DMS153 (cell line): ENCODE measurements at regions not wholly inside any gene's neighbourhood (a gene's known extent, or its start where the extent isn't known, plus 50 kb on each side); places are given as distances from the start of the nearest gene placed in this dataset.
A peak's percentile ranks its signal among the peaks of the same experiment; 100 is the strongest.

Experiments used
- DNase-seq: peaks from one replicate; lab custom pipeline; 2025; lab: John Stamatoyannopoulos, UW

DNA sequence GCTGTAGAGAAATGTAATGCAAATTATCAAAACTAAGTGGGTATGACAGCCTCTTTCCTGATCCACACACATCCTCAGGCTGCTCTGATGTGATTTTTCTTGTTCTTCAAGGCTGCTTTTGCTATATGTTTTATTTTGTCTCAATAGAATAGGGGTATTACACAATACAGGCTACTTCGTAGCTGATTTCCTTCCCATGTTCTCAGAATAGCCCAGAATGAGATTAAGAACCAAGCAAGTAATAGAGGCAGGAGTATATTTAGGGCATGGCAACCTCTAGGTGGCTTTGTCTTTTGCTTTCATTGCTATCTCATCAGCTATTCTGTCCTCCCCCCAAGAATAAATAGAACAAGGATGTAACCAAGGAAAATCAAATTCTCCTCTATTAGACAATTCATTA lies 241.8 kb downstream of the ALDH8A1 start:
- DNase-seq, result no peak

DNA sequence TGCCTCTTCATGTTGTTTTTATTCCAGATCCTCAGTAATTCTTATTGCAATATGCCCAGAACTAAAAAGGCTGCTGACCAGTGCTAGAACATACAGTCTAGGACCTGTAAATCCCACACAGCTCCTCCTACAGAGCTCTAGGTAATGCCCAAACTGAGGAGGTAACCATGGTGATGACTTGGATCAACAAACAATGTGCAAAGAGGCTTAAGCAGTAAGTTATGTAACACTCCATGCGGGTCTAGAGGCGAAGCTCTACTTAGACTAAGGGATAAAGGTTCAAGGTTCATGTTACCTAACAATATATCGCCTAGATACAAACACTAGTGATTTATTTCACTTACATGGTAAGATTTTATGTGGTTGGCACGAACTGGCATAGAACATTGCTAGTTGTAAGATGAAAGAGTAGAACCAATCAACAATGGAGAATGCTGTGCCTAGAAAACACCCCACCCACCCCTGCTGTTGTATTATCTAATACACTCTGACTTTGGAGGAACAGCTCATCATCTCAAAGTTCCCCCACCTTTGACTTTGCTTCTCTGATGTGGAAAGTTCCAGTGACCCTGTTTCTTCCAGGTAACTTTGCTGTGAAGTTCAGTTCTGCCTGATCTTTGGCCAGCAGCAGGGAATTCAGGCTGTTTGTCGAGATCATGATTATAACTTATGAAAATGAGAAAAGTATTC lies 242.4 kb downstream of the ALDH8A1 start:
- DNase-seq, result peak; percentile 79

DNA sequence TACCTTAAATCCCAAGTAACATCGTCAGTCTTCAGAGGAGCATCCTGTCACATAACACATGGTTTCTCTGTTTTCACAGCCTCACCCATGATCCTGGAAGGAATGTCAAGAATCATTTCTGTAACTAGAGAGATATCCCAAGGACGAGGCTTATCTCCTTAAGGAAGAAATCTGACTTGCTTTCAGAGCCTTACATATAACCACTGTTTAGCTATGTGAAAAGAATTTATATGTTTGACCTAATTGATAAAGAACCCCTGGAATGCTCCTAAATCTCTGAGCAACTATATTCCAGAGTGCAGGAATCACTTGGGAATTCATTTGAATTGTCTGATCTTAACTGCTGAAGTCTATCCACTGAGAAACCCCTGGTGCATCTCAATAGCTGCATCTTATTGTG lies 243.1 kb downstream of the ALDH8A1 start:
- DNase-seq, result no peak

GRCh38 chr6:134706153-134706552 lies 243.7 kb downstream of the ALDH8A1 start:
- DNase-seq, result no peak

- DNase-seq, result no peak
These were observed 246.7 kb downstream of the ALDH8A1 start for GRCh38 chr6:134703206-134703605.

- no peak for DNase-seq
These were observed 247.6 kb downstream of the ALDH8A1 start for GRCh38 chr6:134702279-134702678.

DNA sequence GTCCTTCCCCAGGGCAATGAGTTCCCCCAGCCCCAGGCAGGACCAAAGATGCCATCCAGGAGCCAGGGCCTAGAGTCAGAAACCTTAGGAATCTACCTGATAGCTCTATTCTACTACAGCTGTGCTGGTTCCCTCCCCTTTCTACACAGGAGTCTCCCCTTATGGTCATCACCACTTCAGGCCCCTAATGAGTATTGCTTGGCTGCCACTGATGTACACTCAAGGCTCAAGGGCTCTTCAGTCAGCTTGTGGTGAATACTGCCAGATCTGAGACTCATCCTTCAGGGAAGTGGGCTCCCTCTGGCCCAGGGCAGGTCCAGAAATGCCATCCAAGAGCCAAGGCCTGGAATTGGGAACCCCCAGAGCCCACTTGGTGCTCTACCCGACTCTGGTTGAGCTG lies 248.6 kb downstream of the ALDH8A1 start:
- no peak for DNase-seq

DNA sequence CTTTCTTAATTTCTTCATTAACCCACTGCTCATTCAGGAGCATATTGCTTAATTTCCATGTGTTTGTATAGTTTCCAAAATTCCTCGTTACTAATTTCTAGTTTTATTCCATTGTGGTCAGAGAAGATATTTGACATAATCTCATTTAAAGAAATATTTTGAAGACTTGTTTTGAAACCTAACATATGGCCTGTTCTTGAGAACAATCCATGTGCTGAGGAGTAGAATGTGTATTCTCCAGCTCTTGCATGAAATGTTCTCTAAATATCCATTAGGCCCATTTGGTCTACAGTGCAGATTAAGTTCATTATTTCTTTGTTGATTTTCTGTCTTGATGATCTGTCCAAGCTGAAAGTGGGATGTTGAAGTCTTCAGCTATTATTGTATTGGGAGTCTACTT lies 251.7 kb downstream of the ALDH8A1 start:
- DNase-seq, result no peak

GRCh38 chr6:134692008-134692407 lies 257.9 kb downstream of the ALDH8A1 start:
- DNase-seq, result no peak

DNA sequence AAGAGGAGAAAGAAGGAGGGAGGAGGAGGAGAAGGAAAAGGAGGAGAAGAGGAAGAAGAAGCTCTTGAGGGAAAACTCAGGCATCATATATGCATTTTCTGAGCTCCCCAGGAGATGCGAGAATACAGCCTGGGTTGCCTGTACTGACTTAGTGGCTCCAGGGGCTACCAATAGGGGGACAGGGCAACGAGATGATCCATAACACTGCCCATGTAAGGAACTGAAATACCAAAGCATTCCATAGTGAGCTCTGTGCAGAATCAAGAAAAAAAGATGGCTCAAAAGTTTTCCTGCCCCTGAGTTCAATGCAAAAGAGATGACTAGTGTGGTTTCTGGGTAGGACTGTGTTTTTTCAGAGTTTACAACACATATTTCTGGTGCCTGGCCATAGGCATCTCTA lies 258.7 kb downstream of the ALDH8A1 start:
- no peak for DNase-seq

DNA sequence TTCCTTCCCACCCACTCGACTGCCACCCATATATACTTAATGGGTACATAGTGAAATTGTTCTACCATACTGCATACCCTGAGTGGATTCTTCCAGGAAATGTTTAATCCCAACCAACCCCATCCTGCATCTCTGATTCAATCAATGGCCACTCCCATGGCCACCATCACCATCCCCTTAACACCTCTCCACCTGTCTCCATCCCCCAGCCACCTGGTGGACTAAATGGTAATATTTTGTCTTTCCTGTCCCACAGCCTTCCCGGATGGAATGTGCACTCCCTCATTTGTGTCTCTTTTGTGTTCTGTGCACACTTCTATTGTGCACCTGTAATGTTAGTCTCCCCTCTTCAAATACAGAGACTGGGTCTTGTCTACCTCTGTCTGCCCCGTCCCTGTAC lies 259.9 kb downstream of the ALDH8A1 start:
- DNase-seq, result no peak

- DNase-seq, result no peak
These were observed 260.3 kb downstream of the ALDH8A1 start for GRCh38 chr6:134689641-134690040.

GRCh38 chr6:134689177-134689576 lies 260.7 kb downstream of the ALDH8A1 start:
- DNase-seq, result no peak

DNA sequence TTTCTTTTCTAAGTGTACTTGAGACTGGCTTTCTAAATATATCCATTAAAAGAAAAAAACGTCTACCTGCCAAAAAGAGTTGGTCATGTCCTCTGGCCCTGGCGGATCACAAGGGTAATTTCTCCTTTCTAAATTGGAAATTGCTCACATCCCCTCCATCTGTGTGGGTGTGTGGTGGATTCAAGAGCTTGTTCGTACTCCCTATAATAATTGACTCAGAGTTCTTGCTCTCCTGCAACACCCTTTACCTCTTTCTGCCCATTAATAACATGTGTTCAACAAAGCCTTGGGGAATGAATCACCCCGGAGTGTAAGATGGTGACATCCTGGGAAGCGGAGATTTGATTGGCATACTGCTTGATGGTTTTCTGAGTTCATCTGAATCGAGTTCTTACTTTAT lies 263.8 kb downstream of the ALDH8A1 start:
- no peak for DNase-seq

- DNase-seq, result no peak
These were observed 265.5 kb downstream of the ALDH8A1 start for GRCh38 chr6:134684423-134684795.

- no peak for DNase-seq
These were observed 266.0 kb downstream of the ALDH8A1 start for GRCh38 chr6:134683783-134684422.

GRCh38 chr6:134680433-134680832 lies 269.5 kb downstream of the ALDH8A1 start:
- no peak for DNase-seq

- no peak for DNase-seq
These were observed 269.9 kb downstream of the ALDH8A1 start for GRCh38 chr6:134680021-134680420.

DNA sequence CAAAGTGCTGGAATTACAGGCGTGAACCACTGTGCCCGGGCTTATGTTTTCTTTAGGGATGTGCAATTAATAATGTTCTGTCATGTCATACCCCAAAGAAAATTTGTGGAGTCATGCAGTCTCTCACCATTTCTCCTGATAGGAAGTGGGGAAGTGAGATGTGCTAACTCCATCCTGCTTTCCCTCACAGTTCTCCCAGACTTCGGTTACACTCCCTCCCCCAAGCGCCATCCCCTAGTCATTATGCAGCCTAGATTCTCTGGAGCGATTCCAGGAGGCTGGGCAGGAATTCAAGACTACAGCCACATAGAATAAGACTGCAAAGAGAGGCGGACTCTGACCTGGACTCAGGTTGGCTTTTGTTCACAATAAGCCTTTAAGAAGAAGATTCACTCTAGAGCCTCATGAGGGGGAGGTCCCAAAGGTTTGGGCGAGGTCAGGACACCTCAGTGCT lies 271.4 kb downstream of the ALDH8A1 start:
- DNase-seq, result peak; percentile 10

DNA sequence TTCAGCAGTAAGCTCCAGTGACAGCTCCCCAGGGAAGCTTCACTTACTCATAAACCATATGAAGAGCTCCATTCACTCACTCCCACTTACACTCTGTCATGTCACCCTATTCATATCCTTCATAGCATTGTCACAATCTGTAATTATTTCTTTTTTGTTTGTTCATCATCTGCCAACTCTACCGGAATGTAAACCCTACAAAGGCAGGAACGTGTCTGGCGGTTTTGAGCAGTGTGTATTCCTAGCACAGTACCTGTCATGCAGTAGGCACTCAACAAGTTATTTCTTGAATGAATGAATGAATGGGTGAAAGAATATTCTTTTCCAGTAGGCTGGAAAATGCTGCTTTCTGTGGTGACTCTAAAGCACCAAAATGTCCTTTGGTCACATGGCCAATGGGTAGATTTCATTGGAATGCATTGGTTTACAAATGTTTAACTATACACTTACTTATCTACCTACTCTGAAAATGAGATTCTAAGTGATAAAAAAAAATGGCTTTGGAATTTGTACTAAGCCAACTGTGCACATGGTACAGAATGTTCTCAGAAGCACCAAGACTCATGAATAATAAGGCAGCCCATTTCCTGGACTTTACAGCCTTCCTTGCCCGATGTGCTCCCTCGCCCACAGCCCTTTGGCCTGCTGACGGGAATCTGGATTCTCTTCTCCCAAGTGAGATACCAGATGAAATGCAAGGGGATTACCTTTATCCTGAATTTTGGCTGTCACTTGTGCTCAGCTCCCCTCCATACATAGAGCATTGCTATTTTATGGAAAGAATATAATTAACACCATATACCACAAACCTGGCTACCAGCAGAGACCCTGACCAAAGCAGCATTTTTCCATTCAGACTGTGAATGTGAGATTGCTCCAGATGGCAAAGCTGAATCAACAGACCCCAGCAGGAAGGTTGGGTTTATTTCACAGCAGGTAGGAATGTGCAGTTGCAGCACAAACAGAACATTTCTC lies 273.3 kb downstream of the ALDH8A1 start:
- DNase-seq, result peak; percentile 93

GRCh38 chr6:134675110-134676054 lies 274.5 kb downstream of the ALDH8A1 start:
- DNase-seq, result peak; percentile 65

GRCh38 chr6:134674562-134674961 lies 275.3 kb downstream of the ALDH8A1 start:
- peak; percentile 73 for DNase-seq
